ENCODE measurements at regions not wholly inside any gene's neighbourhood (a gene's known extent, or its start where the extent isn't known, plus 50 kb on each side); places are given as distances from the start of the nearest gene placed in this dataset.

DNA sequence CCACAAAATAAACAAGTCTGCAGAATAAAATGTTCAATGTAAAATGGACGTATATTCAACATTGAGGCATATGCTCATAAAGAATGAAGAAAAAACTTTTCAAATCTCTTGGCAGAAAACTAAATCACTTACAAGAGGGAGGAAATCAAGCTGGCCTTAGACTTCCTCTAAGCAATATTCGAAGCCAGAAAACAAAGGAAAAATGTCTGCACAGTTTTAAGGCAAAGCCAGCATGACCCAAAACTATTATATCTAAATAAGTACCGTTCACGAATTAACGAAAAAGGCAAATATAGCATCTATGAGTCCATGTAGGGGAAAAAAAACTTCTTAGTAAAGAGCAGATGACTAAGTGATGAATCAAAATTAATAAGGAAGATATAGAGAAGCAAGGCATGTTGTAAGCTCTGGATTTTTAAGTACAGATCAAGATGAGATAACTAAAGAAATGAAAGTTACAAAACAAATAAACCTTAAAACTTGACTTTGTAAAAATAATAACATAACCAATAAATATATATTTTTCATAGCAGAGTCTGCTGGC, 101.3 kb downstream of the KCNRG start:
- H3K9ac ChIP-seq (ENCODE audit: low read length), result no peak overlapping the region
- intact Hi-C loops (cut with micrococcal nuclease), result no loop called here
- ChIA-PET POLR2A (interaction anchor here (0.6 kb wide), 2 partner anchors 125 to 133 kb away, joined by 4 to 5 read pairs; no protein-coding TSS in a partner anchor), CTCF (interaction anchor here (1.0 to 4.3 kb wide), 6 partner anchors 9 to 798 kb away, joined by 3 to 31 read pairs (median 4); no protein-coding TSS in a partner anchor)
- no peaks in the 10 kb centered on the region for H3K9me3 ChIP-seq (ENCODE audit: control extremely low read depth in 1 of 3, control insufficient read depth in 2 of 3, insufficient read depth in 1 of 3, low read length in 2 of 3)
- no peak overlapping the region for H3K4me3 ChIP-seq (ENCODE audit: control extremely low read depth in 1 of 5, extremely low read depth in 1 of 5, insufficient read depth in 1 of 5, low read depth in 2 of 5, low read length in 4 of 5)
- no peak overlapping the region for H3K4me3 Mint-ChIP-seq
- no peak overlapping the region for H2AFZ ChIP-seq (ENCODE audit: insufficient read depth, low read depth, low read length, poor library complexity, severe bottlenecking)
- H3K27me3 ChIP-seq (replicated peaks in 1 of 4; ENCODE audit: control extremely low read depth in 1 of 4, control insufficient read depth in 3 of 4, insufficient read depth in 4 of 4, low read length in 3 of 4), result no peaks in the 10 kb centered on the region
- H3K27ac Mint-ChIP-seq, result peak overlapping the region; percentile 8
- H3K4me1 ChIP-seq (ENCODE audit: control insufficient read depth in 2 of 2, insufficient read depth in 2 of 2, low read length in 2 of 2), result peaks cover 11 to 16% of the 10 kb centered on the region in 2 donors
- DNase-seq (no peak), ATAC-seq (ENCODE audit: low read depth) (no peak)
- H3K79me2 ChIP-seq (ENCODE audit: control insufficient read depth, insufficient read depth, low read length), result peaks cover 99% of the 10 kb centered on the region
- H3K27ac ChIP-seq (ENCODE audit: low read length in 2 of 2), result peak overlapping the region in 1 of 2 donors; percentile 51
- H3K27me3 Mint-ChIP-seq, result no peaks in the 10 kb centered on the region
- peaks cover 30% of the 10 kb centered on the region for H4K20me1 ChIP-seq (ENCODE audit: control insufficient read depth, insufficient read depth, low read length, poor library complexity, severe bottlenecking)
- peaks cover 2 to 6% of the 10 kb centered on the region in 2 experiments for H3K36me3 ChIP-seq (replicated peaks in 1 of 2; ENCODE audit: control extremely low read depth in 1 of 2, control insufficient read depth in 1 of 2, extremely low read depth in 1 of 2, insufficient read depth in 2 of 2, low read length in 1 of 2)
- H3K4me2 ChIP-seq (replicated peaks; ENCODE audit: low read depth, low read length, poor library complexity, severe bottlenecking), result peak overlapping the region; percentile 26
- TF ChIP-seq EZH2 (IDR thresholded peaks at IDR 0.05; ENCODE audit: borderline replicate concordance, insufficient read depth, low read depth, low read length, poor library complexity, severe bottlenecking), result no peak
- TF ChIP-seq, protein P1, sequence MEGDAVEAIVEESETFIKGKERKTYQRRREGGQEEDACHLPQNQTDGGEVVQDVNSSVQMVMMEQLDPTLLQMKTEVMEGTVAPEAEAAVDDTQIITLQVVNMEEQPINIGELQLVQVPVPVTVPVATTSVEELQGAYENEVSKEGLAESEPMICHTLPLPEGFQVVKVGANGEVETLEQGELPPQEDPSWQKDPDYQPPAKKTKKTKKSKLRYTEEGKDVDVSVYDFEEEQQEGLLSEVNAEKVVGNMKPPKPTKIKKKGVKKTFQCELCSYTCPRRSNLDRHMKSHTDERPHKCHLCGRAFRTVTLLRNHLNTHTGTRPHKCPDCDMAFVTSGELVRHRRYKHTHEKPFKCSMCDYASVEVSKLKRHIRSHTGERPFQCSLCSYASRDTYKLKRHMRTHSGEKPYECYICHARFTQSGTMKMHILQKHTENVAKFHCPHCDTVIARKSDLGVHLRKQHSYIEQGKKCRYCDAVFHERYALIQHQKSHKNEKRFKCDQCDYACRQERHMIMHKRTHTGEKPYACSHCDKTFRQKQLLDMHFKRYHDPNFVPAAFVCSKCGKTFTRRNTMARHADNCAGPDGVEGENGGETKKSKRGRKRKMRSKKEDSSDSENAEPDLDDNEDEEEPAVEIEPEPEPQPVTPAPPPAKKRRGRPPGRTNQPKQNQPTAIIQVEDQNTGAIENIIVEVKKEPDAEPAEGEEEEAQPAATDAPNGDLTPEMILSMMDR (IDR thresholded peaks at IDR 0.05), result no peak
- WGBS (ENCODE audit: insufficient coverage), result 0% methylated on average over 1 of the region's 5 CpGs
- H3K9me3 Mint-ChIP-seq (ENCODE audit: insufficient read depth), result no peaks in the 10 kb centered on the region
- H3K4me1 Mint-ChIP-seq, result peaks cover 33% of the 10 kb centered on the region

DNA sequence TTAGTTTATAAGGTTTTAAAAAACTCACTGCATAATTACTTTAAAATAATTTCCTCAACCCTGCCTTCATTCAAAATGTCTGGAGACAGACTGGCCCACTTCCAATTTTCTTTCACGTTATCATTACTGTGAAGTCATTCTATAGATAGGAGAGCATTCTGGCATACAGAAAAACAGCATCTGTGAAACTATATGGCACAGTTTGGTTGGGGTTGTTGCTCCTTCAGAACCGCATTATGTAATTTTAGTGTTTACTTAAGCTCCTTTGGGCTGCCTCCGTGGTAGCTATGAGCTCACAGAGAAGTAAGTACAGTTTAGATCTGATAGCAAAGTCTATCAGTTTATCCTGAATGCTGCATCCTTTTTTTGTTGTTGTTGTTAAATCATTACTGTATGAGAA, 104.3 kb downstream of the KCNRG start:
- ChIA-PET POLR2A (interaction anchor here (0.7 kb wide), 1 partner anchor 58 kb away, joined by 7 read pairs; no protein-coding TSS in a partner anchor), CTCF (interaction anchor here (0.5 to 2.6 kb wide), 4 partner anchors 29 to 792 kb away, joined by 3 to 11 read pairs (median 5); no protein-coding TSS in a partner anchor)
- Histone ChIP-seq H3K4me3 (ENCODE audit: control extremely low read depth in 1 of 5, extremely low read depth in 1 of 5, insufficient read depth in 1 of 5, low read depth in 2 of 5, low read length in 4 of 5) (no peak overlapping the region), H3K4me2 (replicated peaks; ENCODE audit: low read depth, low read length, poor library complexity, severe bottlenecking) (no peak overlapping the region), H3K27ac (ENCODE audit: low read length in 2 of 2) (peak overlapping the region in 1 of 2 donors; percentile 16), H3K36me3 (replicated peaks in 1 of 2; ENCODE audit: control extremely low read depth in 1 of 2, control insufficient read depth in 1 of 2, extremely low read depth in 1 of 2, insufficient read depth in 2 of 2, low read length in 1 of 2) (peaks cover 5 to 8% of the 10 kb centered on the region in 2 experiments), H3K79me2 (ENCODE audit: control insufficient read depth, insufficient read depth, low read length) (peaks cover 92% of the 10 kb centered on the region), H3K4me1 (ENCODE audit: control insufficient read depth in 2 of 2, insufficient read depth in 2 of 2, low read length in 2 of 2) (peaks cover 33% of the 10 kb centered on the region in 2 donors), H2AFZ (ENCODE audit: insufficient read depth, low read depth, low read length, poor library complexity, severe bottlenecking) (no peak overlapping the region), H3K9ac (ENCODE audit: low read length) (no peak overlapping the region), H3K9me3 (ENCODE audit: control extremely low read depth in 1 of 3, control insufficient read depth in 2 of 3, insufficient read depth in 1 of 3, low read length in 2 of 3) (no peaks in the 10 kb centered on the region), H4K20me1 (ENCODE audit: control insufficient read depth, insufficient read depth, low read length, poor library complexity, severe bottlenecking) (peaks cover 28% of the 10 kb centered on the region), H3K27me3 (replicated peaks in 1 of 4; ENCODE audit: control extremely low read depth in 1 of 4, control insufficient read depth in 3 of 4, insufficient read depth in 4 of 4, low read length in 3 of 4) (no peaks in the 10 kb centered on the region)
- ATAC-seq (ENCODE audit: low read depth) (no peak), DNase-seq (no peak)
- H3K4me3 Mint-ChIP-seq, result no peak overlapping the region
- WGBS (ENCODE audit: insufficient coverage), result no CpG with 5 or more reads among the region's 3 CpGs
- no peak overlapping the region for H3K27ac Mint-ChIP-seq
- H3K27me3 Mint-ChIP-seq, result no peaks in the 10 kb centered on the region
- TF ChIP-seq, protein P1 (IDR thresholded peaks at IDR 0.05), result no peak
- TF ChIP-seq EZH2 (IDR thresholded peaks at IDR 0.05; ENCODE audit: borderline replicate concordance, insufficient read depth, low read depth, low read length, poor library complexity, severe bottlenecking), result no peak
- H3K9me3 Mint-ChIP-seq (ENCODE audit: insufficient read depth), result no peaks in the 10 kb centered on the region
- intact Hi-C loops (cut with micrococcal nuclease), result no loop called here
- peaks cover 47% of the 10 kb centered on the region for H3K4me1 Mint-ChIP-seq
